T-cell (primary cell): ENCODE measurements at regions not wholly inside any gene's neighbourhood (a gene's known extent, or its start where the extent isn't known, plus 50 kb on each side); places are given as distances from the start of the nearest gene placed in this dataset.
"Not testable (repeated sequence)": the region's sequence is repeated elsewhere in the genome, so short reads cannot be mapped to it uniquely, and the experiment has no call there.

Source experiments
- ATAC-seq, 4 experiments: fragments of 200-7000 bp in 3 of 4; fragments of 150-1000 bp in 1 of 4; cut with Tn5 transposase; replicated peaks in 1 of 4; 1 replicate in 3 of 4; 2 replicates in 1 of 4; pipeline ENCODE4 v1.10.0; 2021; ENCODE audit warnings: moderate library complexity in 3 of 4, mild to moderate bottlenecking in 2 of 4, moderate number of reproducible peaks in 1 of 4
- CTCF ChIA-PET, 2 donors: fragments of 300-600 bp; sonication (Branson Sonifier 250); formaldehyde crosslinking; loops; one replicate each; lab custom pipeline; 2022; ENCODE audit warnings: antibody characterized with exemption in 2 of 2; lab: Charles Lee
- POLR2A ChIA-PET, 2 donors: fragments of 300-600 bp; sonication (Branson Sonifier 250); formaldehyde crosslinking; loops; one replicate each; lab custom pipeline; 2022; ENCODE audit warnings: antibody characterized with exemption in 2 of 2; lab: Charles Lee
- DNase-seq, 35 experiments: peaks; one replicate each; pipeline versions ENCODE4 v3.0.0 to v3.0.0-alpha.2; 2013 to 2023
- H3K27ac ChIP-seq: one replicate; pipeline ENCODE4 v1.5.1; 2013; ENCODE audit warnings: low read length
- H3K27me3 ChIP-seq, 2 experiments: replicated peaks in 1 of 2; 1 replicate in 1 of 2; 2 replicates in 1 of 2; pipeline versions ENCODE4 v1.6.1 to v1.7.0; 2013; ENCODE audit warnings: low read length in 1 of 2, mixed read lengths in 1 of 2; ENCODE audit not compliant: control insufficient read depth in 2 of 2, insufficient read depth in 2 of 2; ENCODE audit errors: extremely low read depth in 1 of 2
- H3K36me3 ChIP-seq, 2 donors: 1 replicate in 1 of 2; 2 replicates in 1 of 2; pipeline versions ENCODE4 v1.6.1 to v1.7.0; 2013; ENCODE audit warnings: low read length in 1 of 2; ENCODE audit not compliant: control insufficient read depth in 2 of 2, insufficient read depth in 1 of 2; ENCODE audit errors: extremely low read depth in 1 of 2
- H3K4me1 ChIP-seq, 2 experiments: 1 replicate in 1 of 2; 2 replicates in 1 of 2; pipeline versions ENCODE4 v1.6.1 to v1.7.0; 2013; ENCODE audit warnings: low read length in 2 of 2, mixed read lengths in 1 of 2; ENCODE audit not compliant: insufficient read depth in 2 of 2, control insufficient read depth in 1 of 2; ENCODE audit errors: extremely low read depth in 1 of 2
- H3K4me3 ChIP-seq, 2 donors: 1 replicate in 1 of 2; 2 replicates in 1 of 2; pipeline versions ENCODE4 v1.5.1 to v1.7.0; 2013; ENCODE audit warnings: mild to moderate bottlenecking in 2 of 2, low read length in 1 of 2, moderate library complexity in 1 of 2; ENCODE audit not compliant: control insufficient read depth in 1 of 2; ENCODE audit errors: extremely low read depth in 1 of 2
- H3K9me3 ChIP-seq: 2 replicates; pipeline ENCODE4 v1.7.0; 2013
- H3K27ac Mint-ChIP-seq, 2 donors: one replicate each; pipeline ENCODE4 v1.8.0; 2020 to 2021; ENCODE audit warnings: mild to moderate bottlenecking in 2 of 2, mixed read lengths in 2 of 2
- H3K27me3 Mint-ChIP-seq, 2 donors: one replicate each; pipeline ENCODE4 v1.8.0; 2021 to 2022; ENCODE audit warnings: mixed read lengths in 2 of 2
- H3K36me3 Mint-ChIP-seq: one replicate; pipeline ENCODE4 v1.8.0; 2021; ENCODE audit warnings: mixed read lengths
- H3K4me1 Mint-ChIP-seq, 3 donors: one replicate each; pipeline ENCODE4 v1.8.0; 2020 to 2022; ENCODE audit warnings: mixed read lengths in 3 of 3, mild to moderate bottlenecking in 1 of 3
- H3K4me3 Mint-ChIP-seq, 3 donors: one replicate each; pipeline ENCODE4 v1.8.0; 2020 to 2022; ENCODE audit warnings: mild to moderate bottlenecking in 3 of 3, mixed read lengths in 3 of 3, moderate library complexity in 3 of 3
- H3K9me3 Mint-ChIP-seq, 3 donors: one replicate each; pipeline ENCODE4 v1.8.0; 2020 to 2022; ENCODE audit warnings: mixed read lengths in 3 of 3
- WGBS: methylation state at CpG from one replicate; pipeline ENCODE4 v1.1.5; 2013; ENCODE audit warnings: missing lambda C conversion rate; ENCODE audit not compliant: insufficient coverage; 5-methylcytosine and 5-hydroxymethylcytosine counted together

GRCh38 chr21:9039520-9040365 is 1481.6 kb upstream of the TPTE start:
- 64% methylated on average over 25 of the region's 45 CpGs for WGBS
- H3K36me3 ChIP-seq, H3K36me3 Mint-ChIP-seq, H3K27me3 Mint-ChIP-seq, POLR2A ChIA-PET, H3K4me3 Mint-ChIP-seq, H3K4me3 ChIP-seq, H3K27ac ChIP-seq, H3K4me1 ChIP-seq, H3K27ac Mint-ChIP-seq, H3K9me3 Mint-ChIP-seq, H3K4me1 Mint-ChIP-seq, H3K9me3 ChIP-seq, H3K27me3 ChIP-seq: not testable (repeated sequence)
- peak in 1 of 4 experiments; percentile 15 for ATAC-seq
- CTCF ChIA-PET: interaction anchor here in 1 of 2 donors (0.7 kb wide), 1 partner anchor 15 kb away, joined by 4 read pairs; no protein-coding TSS in a partner anchor
- peak in 1 of 35 experiments; percentile 4 for DNase-seq

GRCh38 chr21:9040406-9040805 is 1481.0 kb upstream of the TPTE start:
- H3K27me3 Mint-ChIP-seq, CTCF ChIA-PET, H3K9me3 ChIP-seq, H3K27me3 ChIP-seq, H3K9me3 Mint-ChIP-seq, POLR2A ChIA-PET, H3K36me3 ChIP-seq, H3K4me1 Mint-ChIP-seq, H3K4me3 ChIP-seq, H3K27ac Mint-ChIP-seq, H3K4me3 Mint-ChIP-seq, H3K4me1 ChIP-seq, H3K27ac ChIP-seq, H3K36me3 Mint-ChIP-seq, ATAC-seq, DNase-seq: not testable (repeated sequence)
- WGBS: 80% methylated on average over 11 of the region's 19 CpGs

GRCh38 chr21:9041175-9041948 is 1480.0 kb upstream of the TPTE start:
- H3K4me1 Mint-ChIP-seq, ATAC-seq, H3K9me3 Mint-ChIP-seq, H3K4me3 ChIP-seq, H3K27ac Mint-ChIP-seq, H3K4me1 ChIP-seq, H3K27ac ChIP-seq, H3K27me3 Mint-ChIP-seq, H3K36me3 Mint-ChIP-seq, H3K9me3 ChIP-seq, CTCF ChIA-PET, H3K4me3 Mint-ChIP-seq, H3K36me3 ChIP-seq, DNase-seq, H3K27me3 ChIP-seq, POLR2A ChIA-PET: not testable (repeated sequence)
- WGBS: 73% methylated on average over 3 of the region's 33 CpGs

GRCh38 chr21:9043089-9043488 is 1478.3 kb upstream of the TPTE start:
- no CpG with 5 or more reads among the region's 38 CpGs for WGBS
- H3K27ac Mint-ChIP-seq, H3K27me3 ChIP-seq, H3K9me3 ChIP-seq, H3K4me3 ChIP-seq, POLR2A ChIA-PET, H3K27me3 Mint-ChIP-seq, CTCF ChIA-PET, H3K9me3 Mint-ChIP-seq, H3K4me1 Mint-ChIP-seq, H3K4me3 Mint-ChIP-seq, H3K27ac ChIP-seq, H3K4me1 ChIP-seq, H3K36me3 Mint-ChIP-seq, H3K36me3 ChIP-seq: not testable (repeated sequence)
- DNase-seq (peak in 1 of 35 experiments; percentile 27), ATAC-seq (peak in 1 of 4 experiments; percentile 38)

- DNase-seq, H3K4me1 Mint-ChIP-seq, H3K27me3 ChIP-seq, H3K27ac ChIP-seq, H3K4me1 ChIP-seq, ATAC-seq, POLR2A ChIA-PET, H3K36me3 Mint-ChIP-seq, CTCF ChIA-PET, H3K27ac Mint-ChIP-seq, H3K27me3 Mint-ChIP-seq, H3K4me3 ChIP-seq, H3K4me3 Mint-ChIP-seq, H3K9me3 Mint-ChIP-seq, H3K9me3 ChIP-seq, H3K36me3 ChIP-seq: not testable (repeated sequence)
- no CpG with 5 or more reads among the region's 14 CpGs for WGBS
Observed at GRCh38 chr21:9046870-9047269, 1474.5 kb upstream of the TPTE start.

GRCh38 chr21:9067515-9067914 is 1453.9 kb upstream of the TPTE start:
- DNase-seq, H3K9me3 Mint-ChIP-seq, H3K27ac ChIP-seq, H3K36me3 Mint-ChIP-seq, H3K36me3 ChIP-seq, H3K9me3 ChIP-seq, POLR2A ChIA-PET, H3K4me1 Mint-ChIP-seq, H3K4me1 ChIP-seq, ATAC-seq, H3K4me3 ChIP-seq, H3K27me3 Mint-ChIP-seq, H3K27me3 ChIP-seq, H3K4me3 Mint-ChIP-seq, H3K27ac Mint-ChIP-seq, CTCF ChIA-PET: not testable (repeated sequence)
- WGBS: no CpG with 5 or more reads among the region's 6 CpGs
